GM12878 (cell line): ENCODE measurements at regions not wholly inside any gene's neighbourhood (a gene's known extent, or its start where the extent isn't known, plus 50 kb on each side); places are given as distances from the start of the nearest gene placed in this dataset.

Experiments
- ATAC-seq: fragments of 200-7000 bp; cut with Tn5 transposase; 3 replicates; pipeline ENCODE4 v1.9.1; 2020; ENCODE audit warnings: mild to moderate bottlenecking, moderate library complexity
- BruUV-seq: library from RNA; stranded (reverse); fragments of 400-500 nt; replicated peaks from 2 replicates; lab custom pipeline; 2021; lab: Mats Ljungman, UMichigan
- CTCF ChIA-PET: fragments of 300-600 bp; sonication (Branson Sonifier 250); formaldehyde crosslinking; extraction: SDS; loops from one replicate; lab custom pipeline; 2021; ENCODE audit warnings: inconsistent platforms; lab: Yijun Ruan, JAX
- POLR2A ChIA-PET: fragments of 350-600 bp; formaldehyde crosslinking; extraction: SDS; loops from one replicate; lab custom pipeline; 2021; ENCODE audit warnings: inconsistent platforms; lab: Charles Lee
- RAD21 ChIA-PET: fragments of 300-600 bp; sonication (Branson Sonifier 250); formaldehyde crosslinking; loops from one replicate; lab custom pipeline; 2023; ENCODE audit warnings: antibody characterized with exemption; ENCODE audit not compliant: unreplicated experiment; lab: Charles Lee
- SMC1A ChIA-PET: fragments of 300-600 bp; sonication (Branson Sonifier 250); formaldehyde crosslinking; loops from one replicate; lab custom pipeline; 2023; ENCODE audit not compliant: unreplicated experiment, uncharacterized antibody; lab: Charles Lee
- DNase-seq: peaks from one replicate; pipeline ENCODE4 v3.0.0-alpha.2; 2011; ENCODE audit warnings: low read depth, low spot score
- FAIRE-seq: peaks from 3 replicates; lab custom pipeline; 2011; peaks lifted over from hg19 to GRCh38; lab: Jason Lieb, UNC
- H2AFZ ChIP-seq: 2 replicates; pipeline ENCODE4 v1.6.0; 2011; ENCODE audit warnings: low read depth, low read length, control low read depth; ENCODE audit not compliant: control insufficient read depth
- H3K27ac ChIP-seq: 2 replicates; pipeline ENCODE4 v1.5.1; 2011; ENCODE audit warnings: control low read depth; ENCODE audit not compliant: control insufficient read depth, insufficient read depth
- H3K27me3 ChIP-seq, 2 experiments: replicated peaks in 1 of 2; 2 replicates each; pipeline versions ENCODE4 v1.6.0 to v1.6.1; 2011; ENCODE audit warnings: low read length in 1 of 2; ENCODE audit not compliant: control insufficient read depth in 2 of 2, insufficient read depth in 2 of 2
- H3K36me3 ChIP-seq, 2 experiments: 2 replicates each; pipeline ENCODE4 v1.5.1; 2011; ENCODE audit warnings: low read length in 1 of 2; ENCODE audit not compliant: control insufficient read depth in 2 of 2, insufficient read depth in 2 of 2
- H3K4me1 ChIP-seq: 2 replicates; pipeline ENCODE4 v1.6.1; 2011; ENCODE audit warnings: mild to moderate bottlenecking, low read length, moderate library complexity, mixed read lengths; ENCODE audit not compliant: control insufficient read depth, insufficient read depth
- H3K4me2 ChIP-seq: 2 replicates; pipeline ENCODE4 v1.6.0; 2011; ENCODE audit warnings: control low read depth; ENCODE audit not compliant: control insufficient read depth, insufficient read depth
- H3K4me3 ChIP-seq: fragments of 200-600 bp; sonication (generic); 2 replicates; pipeline ENCODE4 v1.5.1; 2016
- H3K79me2 ChIP-seq: 2 replicates; pipeline ENCODE4 v1.6.0; 2011; ENCODE audit warnings: low read length; ENCODE audit not compliant: control insufficient read depth, insufficient read depth
- H3K9ac ChIP-seq: 2 replicates; pipeline ENCODE4 v1.8.0; 2011; ENCODE audit warnings: low read length, control low read depth, mixed read lengths; ENCODE audit not compliant: control insufficient read depth, insufficient read depth
- H3K9me3 ChIP-seq: replicated peaks from 3 replicates; pipeline ENCODE4 v1.5.1; 2011; ENCODE audit warnings: mild to moderate bottlenecking, low read length; ENCODE audit not compliant: control insufficient read depth, insufficient read depth
- H4K20me1 ChIP-seq: 2 replicates; pipeline ENCODE4 v1.6.0; 2011; ENCODE audit not compliant: control insufficient read depth, insufficient read depth
- RB1 ChIP-seq: fragments of 450-650 bp; formaldehyde crosslinking; IDR thresholded peaks from 2 replicates; pipeline ENCODE4 v1.6.1; 2017; ENCODE audit warnings: mild to moderate bottlenecking, borderline replicate concordance
- SRF ChIP-seq, 2 experiments: IDR thresholded peaks; 2 replicates each; pipeline ENCODE4 v1.6.1; 2011; ENCODE audit warnings: low read depth in 2 of 2, low read length in 2 of 2, mild to moderate bottlenecking in 1 of 2, moderate library complexity in 1 of 2
- ZNF687 ChIP-seq: fragments of 450-650 bp; IDR thresholded peaks from 2 replicates; pipeline ENCODE4 v1.6.1; 2017; ENCODE audit warnings: mild to moderate bottlenecking, moderate library complexity
- WGBS: methylation state at CpG from one replicate; pipeline ENCODE4 v1.1.6; 2016; ENCODE audit warnings: low lambda C conversion rate; ENCODE audit not compliant: insufficient replicate concordance, insufficient coverage; ENCODE audit errors: missing lambda C conversion rate; 5-methylcytosine and 5-hydroxymethylcytosine counted together
- in situ Hi-C: fragments of 300-500 bp; cut with MboI; formaldehyde crosslinking; loops from 9 replicates; pipeline ENCODE4 v1.14.3; 2018; ENCODE audit warnings: mixed read lengths
- intact Hi-C: fragments of 100-400 bp; cut with micrococcal nuclease; formaldehyde crosslinking; loops from one replicate; pipeline ENCODE4 v1.14.2; 2022; ENCODE audit not compliant: unreplicated experiment

- no TSS peak for BruUV-seq
- SMC1A ChIA-PET = interaction anchor here (0.6 kb wide), 1 partner anchor 261 kb away, joined by 3 read pairs; no protein-coding TSS in a partner anchor
- Histone ChIP-seq H3K27me3 (no peaks in the 10 kb centered on the region), H3K79me2 (no peaks in the 10 kb centered on the region; the same call in none of the 2 replicates), H3K4me2 (no peak overlapping the region), H3K9me3 (peaks cover 4% of the 10 kb centered on the region; the same call in 1 of the 3 replicates), H2AFZ (no peak overlapping the region), H4K20me1 (no peaks in the 10 kb centered on the region), H3K9ac (no peak overlapping the region), H3K27ac (no peak overlapping the region), H3K36me3 (peaks cover 8 to 13% of the 10 kb centered on the region in 2 experiments), H3K4me1 (no peaks in the 10 kb centered on the region), H3K4me3 (no peak overlapping the region)
- CTCF ChIA-PET = interaction anchor here (0.6 kb wide), 1 partner anchor 234 kb away, joined by 3 read pairs; no protein-coding TSS in a partner anchor
- RAD21 ChIA-PET = no interaction called here
- ATAC-seq (no peak), FAIRE-seq (no peak), DNase-seq (no peak)
- in situ Hi-C loops = no loop called here
- intact Hi-C loops = no loop called here
- POLR2A ChIA-PET = no interaction called here
- 91% methylated on average over 10 of the region's 11 CpGs for WGBS
- TF ChIP-seq RB1 = no peak
- TF ChIP-seq SRF (IDR thresholded peaks at IDR 0.05; ENCODE audit: low read depth in 2 of 2, low read length in 2 of 2) = no peak
- no peak for TF ChIP-seq ZNF687
These were observed 100.4 kb upstream of the SLC1A4 start for GRCh38 chr2:64888591-64889309.
